ENCODE measurements at regions not wholly inside any gene's neighbourhood (a gene's known extent, or its start where the extent isn't known, plus 50 kb on each side); places are given as distances from the start of the nearest gene placed in this dataset.

DNA sequence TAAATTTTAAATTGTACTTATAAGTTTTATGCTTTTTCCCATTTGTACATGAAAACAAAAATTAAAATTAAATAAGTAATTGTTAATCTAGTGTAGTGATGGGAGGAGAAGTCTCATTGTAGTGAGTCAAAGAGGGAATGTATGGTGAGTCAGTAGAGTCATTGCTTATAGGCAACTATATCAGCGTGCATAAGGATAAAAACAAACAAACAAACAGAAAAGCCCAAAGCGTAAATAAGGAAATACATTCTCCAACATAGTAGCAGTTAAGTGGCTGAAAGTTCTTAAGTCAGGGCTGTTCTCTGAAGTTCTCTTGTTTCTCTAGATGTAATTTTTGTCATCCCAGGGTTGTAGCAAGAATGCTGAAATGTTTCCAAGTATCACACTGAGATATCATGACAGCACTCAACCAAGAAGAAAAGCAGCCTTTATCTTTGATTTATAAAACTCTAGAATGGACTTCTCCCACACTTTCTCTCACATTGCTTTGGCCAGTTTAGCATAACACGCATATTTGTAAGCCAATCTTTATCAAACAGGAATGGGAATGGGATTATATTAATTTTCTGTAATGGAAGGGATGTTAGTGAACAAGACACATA, 184.1 kb upstream of the TP63 start:
- TF ChIP-seq, protein P1, sequence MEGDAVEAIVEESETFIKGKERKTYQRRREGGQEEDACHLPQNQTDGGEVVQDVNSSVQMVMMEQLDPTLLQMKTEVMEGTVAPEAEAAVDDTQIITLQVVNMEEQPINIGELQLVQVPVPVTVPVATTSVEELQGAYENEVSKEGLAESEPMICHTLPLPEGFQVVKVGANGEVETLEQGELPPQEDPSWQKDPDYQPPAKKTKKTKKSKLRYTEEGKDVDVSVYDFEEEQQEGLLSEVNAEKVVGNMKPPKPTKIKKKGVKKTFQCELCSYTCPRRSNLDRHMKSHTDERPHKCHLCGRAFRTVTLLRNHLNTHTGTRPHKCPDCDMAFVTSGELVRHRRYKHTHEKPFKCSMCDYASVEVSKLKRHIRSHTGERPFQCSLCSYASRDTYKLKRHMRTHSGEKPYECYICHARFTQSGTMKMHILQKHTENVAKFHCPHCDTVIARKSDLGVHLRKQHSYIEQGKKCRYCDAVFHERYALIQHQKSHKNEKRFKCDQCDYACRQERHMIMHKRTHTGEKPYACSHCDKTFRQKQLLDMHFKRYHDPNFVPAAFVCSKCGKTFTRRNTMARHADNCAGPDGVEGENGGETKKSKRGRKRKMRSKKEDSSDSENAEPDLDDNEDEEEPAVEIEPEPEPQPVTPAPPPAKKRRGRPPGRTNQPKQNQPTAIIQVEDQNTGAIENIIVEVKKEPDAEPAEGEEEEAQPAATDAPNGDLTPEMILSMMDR (IDR thresholded peaks at IDR 0.05) = no peak
- no peak for TF ChIP-seq POLR2A (IDR thresholded peaks at IDR 0.05)
